Smooth muscle cell (in vitro differentiated cells): ENCODE measurements at regions not wholly inside any gene's neighbourhood (a gene's known extent, or its start where the extent isn't known, plus 50 kb on each side); places are given as distances from the start of the nearest gene placed in this dataset.
A peak's percentile ranks its signal among the peaks of the same experiment; 100 is the strongest.

Source experiments
- DNase-seq: peaks from one replicate; lab custom pipeline; 2025; ENCODE audit not compliant: unreplicated experiment; lab: John Stamatoyannopoulos, UW
- H2AFZ ChIP-seq: fragments of 200-600 bp; sonication (generic); 2 replicates; pipeline ENCODE4 v1.6.0; 2016; ENCODE audit warnings: antibody characterized with exemption, low read depth, mild to moderate bottlenecking
- H3F3A ChIP-seq: fragments of 200-600 bp; sonication (generic); 2 replicates; pipeline ENCODE4 v1.6.0; 2017; ENCODE audit warnings: antibody characterized with exemption, low read depth
- H3K27ac ChIP-seq: fragments of 200-600 bp; sonication (generic); 2 replicates; pipeline ENCODE4 v1.5.1; 2016; ENCODE audit warnings: low read depth, mild to moderate bottlenecking
- H3K27me3 ChIP-seq: fragments of 200-600 bp; sonication (generic); 2 replicates; pipeline ENCODE4 v1.6.1; 2016; ENCODE audit warnings: low read depth, mild to moderate bottlenecking
- H3K36me3 ChIP-seq: fragments of 200-600 bp; sonication (generic); 2 replicates; pipeline ENCODE4 v1.5.1; 2016; ENCODE audit warnings: low read depth
- H3K4me1 ChIP-seq: fragments of 200-600 bp; sonication (generic); 2 replicates; pipeline ENCODE4 v1.5.1; 2016; ENCODE audit warnings: low read depth
- H3K4me2 ChIP-seq: fragments of 200-600 bp; sonication (generic); 2 replicates; pipeline ENCODE4 v1.6.0; 2016; ENCODE audit warnings: mild to moderate bottlenecking
- H3K4me3 ChIP-seq: fragments of 200-600 bp; sonication (generic); 2 replicates; pipeline ENCODE4 v1.5.1; 2016; ENCODE audit warnings: mild to moderate bottlenecking
- H3K79me2 ChIP-seq: fragments of 200-600 bp; sonication (generic); 2 replicates; pipeline ENCODE4 v1.6.0; 2016; ENCODE audit warnings: low read depth, mild to moderate bottlenecking
- H3K9ac ChIP-seq: fragments of 200-600 bp; sonication (generic); 2 replicates; pipeline ENCODE4 v1.6.0; 2016; ENCODE audit warnings: low read depth
- H3K9me3 ChIP-seq: fragments of 200-600 bp; sonication (generic); replicated peaks from 2 replicates; pipeline ENCODE4 v1.5.1; 2016; ENCODE audit warnings: low read depth
- H4K20me1 ChIP-seq: fragments of 200-600 bp; sonication (generic); 2 replicates; pipeline ENCODE4 v1.6.0; 2016; ENCODE audit warnings: low read depth
- WGBS: methylation state at CpG from one replicate; pipeline ENCODE4 v1.1.7; 2016; ENCODE audit warnings: low lambda C conversion rate; 5-methylcytosine and 5-hydroxymethylcytosine counted together
- TF ChIP-seq, protein P1 (sequence below): fragments of 200-600 bp; sonication (generic); IDR thresholded peaks from 2 replicates; pipeline ENCODE4 v1.5.1; 2017; ENCODE audit warnings: borderline replicate concordance, mild to moderate bottlenecking, antibody characterized with exemption; ENCODE audit not compliant: insufficient read depth, poor library complexity, severe bottlenecking

DNA sequence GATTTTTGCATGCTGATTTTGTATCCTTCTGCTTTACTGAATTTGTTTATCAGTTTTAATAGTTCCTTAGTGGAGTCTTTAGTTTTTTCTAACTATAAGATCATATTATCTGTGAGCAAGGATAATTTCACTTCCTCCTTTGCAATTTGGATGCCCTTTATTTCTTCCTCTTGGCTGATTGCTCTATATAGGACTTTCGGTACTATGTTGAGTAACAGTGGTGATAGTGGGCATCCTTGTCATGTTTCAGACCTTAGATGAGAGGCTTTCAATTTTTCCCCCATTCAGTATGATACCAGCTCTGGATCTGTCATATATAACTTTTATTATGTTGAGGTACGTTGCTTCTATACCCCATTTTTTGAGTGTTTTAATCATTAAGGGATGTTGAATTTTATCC lies 224.5 kb upstream of the CNTNAP4 start:
- DNase-seq, result no peak
- H3K9me3 ChIP-seq, result no peaks in the 10 kb centered on the region
- no peak overlapping the region for H3K4me2 ChIP-seq
- H4K20me1 ChIP-seq, result no peaks in the 10 kb centered on the region
- H3K9ac ChIP-seq, result no peak overlapping the region
- H3K36me3 ChIP-seq, result no peaks in the 10 kb centered on the region
- H3K4me3 ChIP-seq, result no peak overlapping the region
- no peak overlapping the region for H3K27ac ChIP-seq
- no peaks in the 10 kb centered on the region for H3K4me1 ChIP-seq
- H2AFZ ChIP-seq, result no peak overlapping the region
- 91% methylated on average over 2 of the region's 2 CpGs for WGBS
- H3K27me3 ChIP-seq, result no peaks in the 10 kb centered on the region
- TF ChIP-seq, protein P1, sequence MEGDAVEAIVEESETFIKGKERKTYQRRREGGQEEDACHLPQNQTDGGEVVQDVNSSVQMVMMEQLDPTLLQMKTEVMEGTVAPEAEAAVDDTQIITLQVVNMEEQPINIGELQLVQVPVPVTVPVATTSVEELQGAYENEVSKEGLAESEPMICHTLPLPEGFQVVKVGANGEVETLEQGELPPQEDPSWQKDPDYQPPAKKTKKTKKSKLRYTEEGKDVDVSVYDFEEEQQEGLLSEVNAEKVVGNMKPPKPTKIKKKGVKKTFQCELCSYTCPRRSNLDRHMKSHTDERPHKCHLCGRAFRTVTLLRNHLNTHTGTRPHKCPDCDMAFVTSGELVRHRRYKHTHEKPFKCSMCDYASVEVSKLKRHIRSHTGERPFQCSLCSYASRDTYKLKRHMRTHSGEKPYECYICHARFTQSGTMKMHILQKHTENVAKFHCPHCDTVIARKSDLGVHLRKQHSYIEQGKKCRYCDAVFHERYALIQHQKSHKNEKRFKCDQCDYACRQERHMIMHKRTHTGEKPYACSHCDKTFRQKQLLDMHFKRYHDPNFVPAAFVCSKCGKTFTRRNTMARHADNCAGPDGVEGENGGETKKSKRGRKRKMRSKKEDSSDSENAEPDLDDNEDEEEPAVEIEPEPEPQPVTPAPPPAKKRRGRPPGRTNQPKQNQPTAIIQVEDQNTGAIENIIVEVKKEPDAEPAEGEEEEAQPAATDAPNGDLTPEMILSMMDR, result no peak
- no peaks in the 10 kb centered on the region for H3F3A ChIP-seq
- H3K79me2 ChIP-seq, result no peaks in the 10 kb centered on the region

DNA sequence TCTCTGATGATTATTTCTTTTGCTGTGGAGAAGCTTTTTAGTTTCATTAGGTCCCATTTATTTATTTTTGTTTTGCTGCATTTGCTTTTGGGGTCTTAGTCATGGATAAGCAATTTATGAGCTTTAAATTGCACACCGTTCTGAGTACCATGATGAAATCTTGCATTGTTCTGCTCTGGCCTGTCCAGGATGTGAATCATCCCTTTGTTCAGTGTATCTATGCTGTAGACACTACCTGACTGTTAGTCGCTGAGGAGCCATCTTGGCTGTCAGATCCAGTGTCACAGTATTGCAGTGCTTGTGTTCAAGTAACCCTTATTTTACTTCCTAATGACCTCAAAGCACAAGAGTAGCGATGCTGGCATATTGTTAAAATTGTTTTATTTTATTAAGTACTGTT lies 218.0 kb upstream of the CNTNAP4 start:
- no peaks in the 10 kb centered on the region for H3K36me3 ChIP-seq
- DNase-seq, result no peak
- H3K9me3 ChIP-seq, result no peaks in the 10 kb centered on the region
- no peak overlapping the region for H3K4me2 ChIP-seq
- H4K20me1 ChIP-seq, result no peaks in the 10 kb centered on the region
- no peak overlapping the region for H2AFZ ChIP-seq
- no peaks in the 10 kb centered on the region for H3K79me2 ChIP-seq
- H3K9ac ChIP-seq, result no peak overlapping the region
- H3K27me3 ChIP-seq, result no peaks in the 10 kb centered on the region
- H3F3A ChIP-seq, result no peaks in the 10 kb centered on the region
- no peaks in the 10 kb centered on the region for H3K4me1 ChIP-seq
- H3K4me3 ChIP-seq, result no peak overlapping the region
- peak overlapping the region; percentile 35 for H3K27ac ChIP-seq
- 79% methylated on average over 3 of the region's 3 CpGs for WGBS
- TF ChIP-seq, protein P1, result no peak

DNA sequence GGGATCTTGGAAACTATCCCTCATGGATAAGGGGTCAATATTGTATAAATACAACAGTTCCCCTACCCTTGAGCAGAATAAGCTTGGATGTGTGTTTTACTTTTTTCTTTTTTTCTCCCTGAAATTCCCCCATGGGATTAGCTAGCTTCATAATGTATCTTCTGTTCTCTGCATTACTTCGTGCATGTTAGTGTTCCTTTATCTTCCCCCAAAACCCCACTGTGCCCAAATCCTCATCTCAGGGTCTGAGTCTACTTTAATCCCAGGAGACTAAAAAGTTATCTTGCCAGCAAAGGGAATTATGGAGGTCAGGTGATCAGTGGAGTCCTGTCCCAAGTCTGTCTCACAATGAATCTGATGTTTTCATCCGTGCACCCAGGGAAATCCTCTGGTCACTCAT lies 217.5 kb upstream of the CNTNAP4 start:
- no peak overlapping the region for H3K9ac ChIP-seq
- H3K27me3 ChIP-seq, result no peaks in the 10 kb centered on the region
- no peaks in the 10 kb centered on the region for H3K4me1 ChIP-seq
- H3F3A ChIP-seq, result no peaks in the 10 kb centered on the region
- peak overlapping the region; percentile 35 for H3K27ac ChIP-seq
- TF ChIP-seq, protein P1, result no peak
- no peak overlapping the region for H3K4me2 ChIP-seq
- H3K79me2 ChIP-seq, result no peaks in the 10 kb centered on the region
- no peaks in the 10 kb centered on the region for H3K36me3 ChIP-seq
- 82% methylated on average over 2 of the region's 2 CpGs for WGBS
- no peak overlapping the region for H3K4me3 ChIP-seq
- DNase-seq, result no peak
- no peaks in the 10 kb centered on the region for H4K20me1 ChIP-seq
- H3K9me3 ChIP-seq, result no peaks in the 10 kb centered on the region
- no peak overlapping the region for H2AFZ ChIP-seq

DNA sequence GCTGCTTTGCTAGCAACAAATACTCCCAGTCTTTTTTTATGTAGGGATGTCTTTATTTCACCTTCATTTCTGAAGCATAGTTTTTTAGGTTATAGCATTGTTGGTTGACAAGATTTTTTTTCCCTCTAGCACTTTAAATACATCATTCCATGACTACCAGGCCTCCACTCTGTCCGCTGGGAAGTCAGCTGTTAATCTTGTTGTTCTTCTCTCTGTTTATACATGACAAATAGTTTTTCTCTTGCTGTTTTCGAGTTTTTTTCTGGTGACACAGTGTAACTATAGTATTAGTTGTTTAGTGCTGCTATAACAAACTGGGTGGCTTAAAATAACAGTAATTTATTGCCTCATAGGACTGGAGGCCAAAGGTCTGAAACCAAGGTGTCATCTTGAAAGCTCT lies 205.5 kb upstream of the CNTNAP4 start:
- no peak overlapping the region for H3K9ac ChIP-seq
- no peaks in the 10 kb centered on the region for H3K4me1 ChIP-seq
- H4K20me1 ChIP-seq, result no peaks in the 10 kb centered on the region
- 82% methylated on average over 2 of the region's 2 CpGs for WGBS
- H3K4me3 ChIP-seq, result no peak overlapping the region
- H3K4me2 ChIP-seq, result no peak overlapping the region
- no peak for DNase-seq
- TF ChIP-seq, protein P1, result no peak
- H3K36me3 ChIP-seq, result no peaks in the 10 kb centered on the region
- H2AFZ ChIP-seq, result no peak overlapping the region
- H3F3A ChIP-seq, result no peaks in the 10 kb centered on the region
- no peaks in the 10 kb centered on the region for H3K27me3 ChIP-seq
- no peaks in the 10 kb centered on the region for H3K9me3 ChIP-seq
- no peaks in the 10 kb centered on the region for H3K79me2 ChIP-seq
- H3K27ac ChIP-seq, result no peak overlapping the region
